ENCODE measurements at regions not wholly inside any gene's neighbourhood (a gene's known extent, or its start where the extent isn't known, plus 50 kb on each side); places are given as distances from the start of the nearest gene placed in this dataset.

- no peak for DNase-seq
Observed at GRCh38 chr12:41869432-41869831, 275.2 kb downstream of the GXYLT1 start.

- no peak for DNase-seq
Observed at GRCh38 chr12:41866878-41867430, 277.7 kb downstream of the GXYLT1 start.

GRCh38 chr12:41856228-41856627 is 288.4 kb downstream of the GXYLT1 start:
- no peak for DNase-seq

GRCh38 chr12:41850046-41850445 is 294.6 kb downstream of the GXYLT1 start:
- no peak for DNase-seq

GRCh38 chr12:41846718-41847117 is 298.0 kb downstream of the GXYLT1 start:
- DNase-seq, result no peak

GRCh38 chr12:41836416-41836815 is 308.3 kb downstream of the GXYLT1 start:
- DNase-seq, result no peak

GRCh38 chr12:41835556-41835955 is 309.1 kb downstream of the GXYLT1 start:
- no peak for DNase-seq

- DNase-seq, result no peak
Observed at GRCh38 chr12:41819948-41820347, 324.7 kb downstream of the GXYLT1 start.

GRCh38 chr12:41804026-41804425 is 340.6 kb downstream of the GXYLT1 start:
- DNase-seq, result no peak

GRCh38 chr12:41802803-41803202 is 341.9 kb downstream of the GXYLT1 start:
- no peak for DNase-seq

- DNase-seq, result no peak
Observed at GRCh38 chr12:41801261-41801660, 343.4 kb downstream of the GXYLT1 start.

GRCh38 chr12:41799671-41800070 is 345.0 kb downstream of the GXYLT1 start:
- DNase-seq, result no peak

- DNase-seq, result no peak
Observed at GRCh38 chr12:41795910-41796309, 348.8 kb downstream of the GXYLT1 start.

GRCh38 chr12:41795051-41795600 is 349.5 kb downstream of the GXYLT1 start:
- no peak for DNase-seq

GRCh38 chr12:41794336-41794735 is 350.3 kb downstream of the GXYLT1 start:
- no peak for DNase-seq

- DNase-seq, result no peak
Observed at GRCh38 chr12:41784957-41785356, 359.7 kb downstream of the GXYLT1 start.

- DNase-seq, result no peak
Observed at GRCh38 chr12:41778934-41779333, 365.7 kb downstream of the GXYLT1 start.

GRCh38 chr12:41777064-41777790 is 367.4 kb downstream of the GXYLT1 start:
- DNase-seq, result no peak

GRCh38 chr12:41772478-41772877 is 372.2 kb downstream of the GXYLT1 start:
- DNase-seq, result no peak

GRCh38 chr12:41769810-41770209 is 374.9 kb downstream of the GXYLT1 start:
- no peak for DNase-seq

GRCh38 chr12:41768456-41768855 is 376.2 kb downstream of the GXYLT1 start:
- no peak for DNase-seq

- no peak for DNase-seq
Observed at GRCh38 chr12:41762691-41763090, 382.0 kb downstream of the GXYLT1 start.

GRCh38 chr12:41745593-41745992 is 399.1 kb downstream of the GXYLT1 start:
- DNase-seq, result no peak

- DNase-seq, result no peak
Observed at GRCh38 chr12:41743835-41744234, 400.8 kb downstream of the GXYLT1 start.

- no peak for DNase-seq
Observed at GRCh38 chr12:41739066-41739465, 405.6 kb downstream of the GXYLT1 start.

Data from DMS 273 treated with DMSO at 0.1 percent for 48 hours (cell line).